Endothelial cell of umbilical vein (primary cell): ENCODE measurements at regions not wholly inside any gene's neighbourhood (a gene's known extent, or its start where the extent isn't known, plus 50 kb on each side); places are given as distances from the start of the nearest gene placed in this dataset.

Experiments used
- JUN ChIP-seq: IDR thresholded peaks from 2 replicates; pipeline ENCODE4 v1.6.1; 2011; ENCODE audit warnings: borderline replicate concordance, low read depth; ENCODE audit not compliant: insufficient read length, insufficient read depth
- MYC ChIP-seq: IDR thresholded peaks from one replicate; pipeline ENCODE4 v1.6.1; 2011; ENCODE audit warnings: mild to moderate bottlenecking, low read depth, low read length

GRCh38 chr1:208559597-208560329 is 315.6 kb upstream of the PLXNA2 start:
- no peak for TF ChIP-seq MYC
- TF ChIP-seq JUN = no peak
